HG03460 (cell line): ENCODE measurements at regions not wholly inside any gene's neighbourhood (a gene's known extent, or its start where the extent isn't known, plus 50 kb on each side); places are given as distances from the start of the nearest gene placed in this dataset.

Experiments used
- ATAC-seq: cut with Tn5 transposase; IDR thresholded peaks from one replicate; pipeline ENCODE4 v1.9.1; 2021; ENCODE audit not compliant: unreplicated experiment

DNA sequence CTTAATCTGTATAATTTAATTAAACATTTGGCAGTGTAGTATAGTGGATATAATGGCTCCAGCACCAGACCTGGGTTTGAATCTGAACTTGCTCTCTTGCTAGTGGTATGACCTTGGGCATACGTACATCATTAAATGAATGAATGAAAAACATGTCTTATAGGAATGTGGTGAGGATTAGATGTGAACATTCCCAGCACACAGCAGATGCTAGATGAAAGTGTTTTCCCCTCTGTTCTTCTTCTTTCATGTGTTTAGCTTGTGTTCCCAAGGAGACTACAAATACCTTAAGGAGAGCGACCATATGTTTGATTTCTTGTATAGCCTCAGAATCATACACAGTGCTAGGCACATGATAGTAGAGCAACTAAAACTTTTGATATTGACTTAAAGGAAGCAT lies 56.5 kb downstream of the CT47B1 start:
- ATAC-seq: no peak

DNA sequence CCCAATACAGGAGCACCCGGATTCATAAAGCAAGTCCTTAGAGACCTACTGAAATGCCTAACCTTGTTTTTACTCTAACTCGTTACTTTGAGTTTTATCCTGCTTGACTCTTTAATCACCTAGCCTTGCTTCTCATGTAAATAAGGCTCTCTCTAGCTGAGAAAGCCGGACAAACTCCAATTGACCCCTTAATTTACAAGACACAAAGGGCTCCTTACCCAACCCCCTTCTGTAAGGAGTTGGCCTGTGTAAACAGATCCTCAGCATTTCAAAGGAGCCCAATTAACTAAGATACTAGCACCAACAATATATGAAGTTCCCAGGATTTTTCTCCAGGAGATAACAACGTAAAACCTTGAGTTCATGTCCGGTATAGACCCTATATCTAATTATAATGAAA lies 61.7 kb downstream of the CT47B1 start:
- ATAC-seq: no peak

DNA sequence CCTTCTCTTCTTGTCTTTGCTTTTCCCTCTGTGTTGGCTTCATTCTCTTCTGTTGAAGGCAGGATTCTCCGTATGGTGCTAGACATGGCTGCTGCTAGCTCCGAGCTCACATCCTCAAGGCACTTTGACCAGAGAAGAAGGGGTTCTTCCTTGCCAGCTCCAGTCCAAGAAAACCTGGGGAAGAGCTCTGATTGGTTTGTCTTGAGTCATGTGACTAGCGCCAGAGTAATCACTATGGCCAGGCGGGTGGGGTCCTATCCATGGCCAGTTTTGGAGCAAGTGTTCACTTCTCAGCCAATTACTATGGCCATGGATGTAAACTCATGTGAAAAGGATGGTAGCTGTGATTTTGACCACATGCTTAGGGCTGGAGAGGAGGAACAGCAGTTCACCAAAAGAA lies 74.2 kb downstream of the CT47B1 start:
- ATAC-seq: no peak

DNA sequence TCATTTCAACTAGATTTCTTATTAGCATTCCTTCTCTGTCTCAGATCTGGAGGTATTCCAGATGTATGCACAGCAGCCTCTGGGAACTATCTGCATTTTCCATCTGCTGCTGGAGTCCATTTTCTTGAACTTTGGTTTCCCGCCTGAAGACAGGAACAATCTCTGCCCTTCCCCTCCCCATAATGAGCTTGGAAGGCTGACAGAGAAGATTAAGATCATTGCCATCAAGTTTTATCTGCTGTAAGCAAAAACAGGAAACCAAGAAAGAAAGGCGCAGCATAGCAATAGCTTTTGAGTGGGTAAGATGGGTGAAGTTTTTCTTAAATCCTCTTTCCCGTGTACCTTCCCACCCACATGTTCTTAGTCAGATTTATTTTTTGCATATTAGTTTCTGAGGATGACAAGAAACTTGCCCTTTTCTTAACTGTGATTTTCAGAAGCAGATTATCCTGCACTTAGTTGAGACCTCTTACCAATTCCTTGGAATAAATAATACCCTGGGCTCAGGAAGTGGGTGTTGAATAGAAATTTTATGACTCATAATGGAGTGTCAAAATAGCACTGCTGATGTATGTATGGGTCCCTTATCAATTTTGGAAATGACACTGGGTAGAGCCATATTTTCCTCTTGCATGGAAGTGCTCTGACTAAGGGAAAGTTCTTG lies 78.3 kb downstream of the CT47B1 start:
- no peak for ATAC-seq

DNA sequence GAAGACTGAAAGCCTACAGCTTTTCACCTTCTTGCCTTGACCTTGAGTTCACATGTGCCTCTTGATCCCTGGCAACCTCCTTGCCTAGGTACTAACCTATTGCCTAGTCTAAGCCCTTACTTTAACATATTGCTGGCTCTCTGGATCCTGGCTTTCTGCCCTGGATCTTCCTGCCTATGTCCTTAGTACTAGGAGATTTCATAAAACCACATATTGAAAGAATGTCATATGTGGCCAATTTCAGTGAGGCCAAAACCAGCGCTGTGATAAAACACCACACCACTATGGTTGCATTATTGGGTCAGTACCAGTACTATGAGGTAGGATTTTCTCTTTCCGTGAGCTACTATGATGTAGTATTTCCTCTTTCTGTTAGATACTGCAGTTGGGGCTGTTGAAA lies 80.4 kb downstream of the CT47B1 start:
- ATAC-seq: no peak

DNA sequence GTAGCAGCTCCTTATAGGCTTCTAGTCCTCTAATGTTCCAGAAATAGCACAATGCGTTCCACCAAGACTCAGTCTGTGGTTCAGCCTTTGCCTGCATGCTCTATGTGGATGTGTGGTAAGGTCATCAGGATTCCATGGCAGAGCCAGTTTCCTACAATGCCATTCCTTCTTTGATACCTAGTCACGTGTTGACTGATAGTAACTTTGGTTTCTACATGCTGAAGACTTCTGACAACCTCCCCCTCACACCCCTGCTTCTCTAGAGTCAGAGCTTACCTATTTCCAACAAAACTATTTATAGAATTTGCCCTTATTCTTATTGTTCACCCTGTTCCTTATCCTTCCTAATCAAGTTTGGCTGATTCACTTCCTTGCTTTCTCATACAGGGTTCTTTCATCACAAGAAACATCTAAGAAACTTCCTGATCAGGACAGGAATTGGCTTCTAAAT lies 81.1 kb downstream of the CT47B1 start:
- no peak for ATAC-seq

DNA sequence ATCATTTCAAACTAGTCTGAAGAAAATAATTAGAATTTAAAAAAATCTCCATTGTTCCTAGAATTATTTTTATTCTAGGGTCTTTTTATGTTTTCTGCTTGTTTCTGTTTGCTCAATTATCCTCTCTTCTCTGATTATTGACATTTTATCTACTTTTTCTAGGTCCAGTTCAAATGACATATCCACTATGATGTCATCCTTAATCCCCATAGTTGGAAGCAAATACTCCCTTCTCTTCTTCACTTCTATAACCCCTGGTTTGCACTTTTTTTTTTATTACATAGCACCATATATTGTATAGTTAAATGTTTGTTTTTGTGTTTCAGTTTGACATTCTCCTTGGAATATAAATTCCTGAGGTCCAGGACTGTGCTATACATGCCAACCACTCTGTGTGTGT lies 82.6 kb downstream of the CT47B1 start:
- no peak for ATAC-seq

DNA sequence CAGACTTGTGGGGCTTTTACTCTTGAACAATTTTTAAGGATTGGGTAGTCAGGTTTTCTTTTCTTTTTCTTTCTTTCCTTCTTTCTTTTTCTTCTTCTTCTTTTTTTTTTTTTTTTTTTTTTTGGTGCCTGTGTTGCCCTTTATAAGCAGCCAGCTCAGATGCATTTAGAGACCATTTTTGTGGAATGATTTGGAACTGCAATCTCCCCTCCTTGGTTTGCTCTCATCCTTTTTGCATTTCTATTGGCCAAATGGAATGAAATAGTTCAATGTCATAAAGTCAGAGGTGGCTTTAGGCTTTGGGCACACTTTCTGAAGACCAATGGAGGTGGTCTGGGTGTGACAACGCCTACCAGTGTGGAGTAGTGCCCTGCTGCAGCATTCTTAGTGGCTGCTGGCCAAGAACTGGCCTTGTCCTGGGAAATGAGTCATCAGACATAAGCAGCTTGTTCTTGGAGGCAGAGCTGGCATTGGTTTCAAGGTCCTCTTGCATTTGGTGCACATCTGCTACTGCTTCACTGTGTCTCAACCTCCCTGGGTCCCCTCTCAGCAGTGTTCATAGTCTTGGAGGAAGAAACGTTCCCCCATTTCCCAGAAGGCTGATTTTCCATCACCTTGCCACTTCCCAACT lies 84.5 kb downstream of the CT47B1 start:
- ATAC-seq: no peak

DNA sequence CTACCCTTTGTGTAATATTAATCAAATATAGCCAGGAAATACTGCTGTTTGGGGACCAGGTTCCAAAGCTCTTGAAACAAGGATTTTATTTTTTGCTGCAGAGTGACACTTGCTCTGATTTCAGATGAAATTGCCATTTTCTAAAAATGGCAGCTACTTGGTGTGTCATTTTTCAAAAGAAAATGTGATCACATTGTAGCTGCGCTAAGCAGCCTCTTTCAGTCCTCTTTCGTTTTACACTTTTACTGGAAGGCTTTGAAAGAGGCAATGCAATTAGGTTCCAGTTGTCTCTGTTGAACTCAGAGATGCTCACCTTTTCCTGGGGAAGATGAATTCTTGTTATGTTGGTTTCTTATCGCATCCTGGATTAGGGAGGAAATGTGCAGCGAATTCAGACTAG lies 85.1 kb downstream of the CT47B1 start:
- ATAC-seq: no peak

DNA sequence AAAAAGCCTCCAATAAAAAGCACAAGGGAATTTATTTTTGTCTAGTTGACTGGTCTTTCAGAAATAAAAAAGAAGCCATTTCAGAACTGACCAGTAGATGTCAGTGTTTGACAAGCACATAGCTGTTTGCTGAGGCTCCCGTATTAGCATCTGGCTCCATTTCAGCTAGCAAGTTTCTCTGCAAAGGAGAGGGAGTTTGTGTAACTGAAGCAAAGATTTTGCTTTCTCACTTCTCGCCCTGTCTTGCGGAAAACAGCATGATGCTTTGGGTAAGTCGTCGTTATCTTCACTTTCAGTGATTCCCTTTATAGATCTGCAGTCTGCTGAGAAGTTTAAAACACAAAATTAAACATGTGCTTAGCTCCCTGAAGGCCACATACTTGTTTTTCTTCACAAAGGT lies 85.5 kb downstream of the CT47B1 start:
- ATAC-seq: peak; percentile 67

DNA sequence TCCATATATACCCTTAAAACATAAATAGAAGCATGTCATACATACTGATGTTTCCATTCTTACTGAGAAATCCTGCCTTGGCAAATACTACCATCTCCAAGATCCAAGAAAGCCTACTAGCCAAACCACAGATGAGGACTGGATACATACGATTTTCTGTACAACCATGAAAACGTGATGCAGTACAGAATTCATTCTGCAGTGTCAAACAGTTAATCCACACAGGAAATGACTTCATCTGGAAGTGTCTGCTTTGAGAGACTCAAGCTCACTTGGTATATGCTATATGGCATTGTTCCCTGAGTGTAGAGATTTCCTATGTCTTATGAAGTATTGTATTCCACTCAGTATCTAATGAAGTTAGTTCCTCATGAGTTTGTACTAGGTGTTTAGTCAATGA lies 94.3 kb downstream of the CT47B1 start:
- no peak for ATAC-seq

DNA sequence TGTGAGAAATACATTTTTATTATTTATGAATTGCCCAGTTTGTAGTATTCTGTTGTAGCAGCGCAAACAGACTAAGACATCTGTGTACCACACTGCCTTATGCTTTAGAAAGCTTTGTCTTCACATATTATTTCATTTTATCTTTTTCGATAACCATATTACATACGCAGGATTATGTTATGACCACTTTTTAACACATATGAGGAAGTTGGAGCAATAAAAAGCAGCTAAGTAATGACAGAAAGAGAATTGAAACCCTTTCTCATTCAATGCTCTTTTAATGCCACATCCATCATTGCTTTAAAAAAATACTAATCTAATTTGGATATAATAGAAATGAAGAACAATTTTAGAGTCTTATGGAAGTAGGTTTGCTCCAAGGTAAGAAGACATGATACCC lies 99.7 kb downstream of the CT47B1 start:
- ATAC-seq: no peak

DNA sequence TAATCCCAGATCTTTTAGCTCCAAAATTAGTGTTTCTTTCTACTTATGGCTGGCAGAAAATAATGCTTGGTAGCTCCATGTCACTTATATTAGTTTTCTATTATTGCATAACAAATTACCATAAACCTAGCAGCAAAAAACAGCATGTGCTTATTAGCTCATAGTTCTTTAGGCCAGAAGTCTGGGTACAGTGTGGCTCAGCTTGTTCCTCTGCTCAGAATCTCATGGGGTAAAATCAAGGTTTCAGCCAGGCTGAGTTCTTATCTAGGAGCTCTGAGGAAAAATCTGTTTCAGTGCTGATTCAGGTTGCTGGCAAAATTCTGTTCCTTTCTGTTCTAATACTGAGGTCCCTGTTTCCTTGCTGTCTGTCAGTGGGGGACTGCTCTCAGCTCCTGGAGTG lies 101.1 kb downstream of the CT47B1 start:
- no peak for ATAC-seq

DNA sequence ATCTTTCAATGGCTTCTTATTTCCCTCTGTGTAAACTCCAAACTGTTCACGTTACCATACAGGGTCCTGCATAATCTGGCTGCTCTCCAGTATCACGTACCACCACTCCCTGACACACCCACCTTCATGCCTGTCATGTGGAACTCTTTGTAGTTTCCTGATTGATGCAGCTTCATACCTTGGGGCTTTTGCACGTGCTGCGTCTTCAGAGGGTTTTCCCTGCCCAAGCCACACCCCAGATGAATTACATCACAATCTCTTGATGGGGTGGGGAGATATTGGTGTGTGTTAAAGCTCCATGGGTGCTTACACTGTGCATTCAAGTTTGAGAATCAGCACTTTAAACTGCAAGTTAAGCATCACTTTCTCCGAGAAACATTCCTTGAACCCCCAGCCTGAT lies 101.9 kb downstream of the CT47B1 start:
- no peak for ATAC-seq

DNA sequence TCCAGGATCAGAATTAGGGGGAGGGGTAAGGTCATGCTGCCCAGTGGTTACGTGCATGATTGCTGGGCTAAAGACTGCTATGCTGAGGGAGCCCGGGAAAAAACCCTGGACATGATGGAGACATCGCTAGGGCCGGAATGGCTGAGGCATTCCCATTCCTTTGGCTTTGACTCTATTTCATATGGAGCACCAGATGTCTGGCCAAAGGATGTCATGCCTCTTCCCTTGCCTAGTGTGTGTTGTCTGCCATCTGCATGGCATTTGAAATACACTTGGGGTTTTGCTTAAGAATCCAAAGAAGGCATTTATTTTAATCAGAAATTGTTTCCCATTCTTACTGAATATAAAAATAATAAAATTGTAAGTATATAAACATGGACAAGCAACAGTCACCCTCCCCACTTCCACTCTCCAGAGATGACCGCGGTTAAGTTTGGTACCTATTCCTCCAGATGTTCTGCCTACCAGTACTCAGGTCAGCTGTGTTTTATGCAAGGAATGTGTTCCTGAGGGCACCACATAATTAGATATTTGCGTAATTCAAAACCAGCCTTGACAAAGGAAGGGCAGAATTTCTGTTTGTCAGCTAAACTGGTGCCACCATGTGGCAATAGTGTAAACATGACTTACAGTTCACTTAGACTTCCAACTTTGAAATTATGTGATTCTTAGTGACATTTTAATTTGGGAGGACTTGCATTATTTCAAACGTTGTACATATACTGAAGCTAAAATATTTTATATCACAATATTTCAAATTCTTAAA lies 105.9 kb downstream of the CT47B1 start:
- ATAC-seq: no peak

DNA sequence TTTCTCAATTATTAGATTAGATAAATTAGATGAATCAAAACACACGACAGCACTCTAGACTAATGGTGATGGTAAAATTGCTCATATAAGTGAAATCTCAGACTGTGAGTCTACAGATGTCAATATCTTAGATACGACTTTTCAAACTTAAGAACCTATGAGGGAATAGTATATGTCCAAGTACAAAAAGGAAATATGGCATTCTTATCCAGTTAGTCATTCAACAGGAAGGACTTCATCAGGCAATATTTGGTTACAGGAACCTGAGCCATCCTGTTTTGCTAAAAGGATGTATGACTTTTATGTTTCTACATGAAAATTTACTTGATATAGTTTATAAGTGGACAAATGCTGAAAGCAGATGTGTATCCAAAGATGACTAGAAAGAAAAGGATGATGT lies 107.0 kb downstream of the CT47B1 start:
- ATAC-seq: no peak

DNA sequence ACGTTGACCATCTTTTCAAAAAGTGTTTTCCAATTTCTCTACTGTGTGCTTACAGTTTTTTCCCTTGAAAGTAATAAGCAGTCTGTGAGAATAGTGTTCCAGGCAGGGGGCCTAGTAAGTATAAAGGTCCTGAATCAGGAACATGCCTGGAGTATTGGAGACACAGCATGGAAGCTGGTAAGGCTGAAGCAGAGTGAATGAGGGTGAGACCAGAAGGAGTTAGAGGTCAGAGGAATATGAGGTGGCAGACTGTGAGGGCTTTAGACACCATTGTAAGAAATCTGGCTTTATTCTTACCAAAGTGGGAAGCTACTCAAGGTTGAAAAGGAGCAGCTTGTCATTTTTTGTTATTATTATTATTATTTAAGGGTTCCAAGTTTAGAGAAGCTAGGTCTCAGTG lies 107.4 kb downstream of the CT47B1 start:
- no peak for ATAC-seq

DNA sequence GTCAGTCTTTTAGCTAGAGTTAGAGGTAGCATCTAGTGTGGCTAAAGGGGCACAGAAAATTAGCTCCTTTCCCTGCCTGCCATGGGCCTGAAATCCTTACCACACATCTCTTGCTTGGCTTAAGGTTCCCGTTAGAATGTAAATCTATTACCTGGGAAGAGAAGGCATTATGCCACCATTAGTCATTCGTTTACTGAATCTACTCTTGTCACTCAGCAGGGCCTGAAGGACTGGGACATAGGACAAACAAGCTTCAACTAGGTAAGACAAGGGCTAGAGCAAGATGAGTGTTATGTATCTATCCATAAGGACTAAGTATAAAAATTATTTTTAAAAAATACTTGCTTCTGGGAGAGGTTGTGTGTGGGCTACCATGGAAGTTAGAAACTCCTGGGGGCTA lies 112.4 kb downstream of the CT47B1 start:
- no peak for ATAC-seq

DNA sequence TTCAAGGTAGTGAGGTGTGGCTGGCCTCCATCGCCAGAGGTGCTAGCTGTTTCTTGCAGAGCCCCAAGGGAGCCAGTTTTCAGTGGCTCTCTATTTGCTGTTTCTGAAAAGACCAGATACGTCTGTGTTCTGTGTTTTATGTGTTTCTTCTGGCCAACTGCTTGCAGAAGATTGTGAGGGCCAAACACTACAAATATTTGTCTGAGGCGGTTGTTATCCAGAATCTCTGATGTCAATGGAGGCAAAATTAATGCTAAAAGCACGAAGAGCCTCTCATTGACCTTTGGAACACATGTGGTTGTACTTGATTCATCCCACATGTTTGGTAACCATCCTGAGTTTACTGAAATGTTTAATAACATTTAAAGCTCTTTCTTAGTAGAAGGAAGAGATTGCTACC lies 113.9 kb downstream of the CT47B1 start:
- ATAC-seq: no peak

DNA sequence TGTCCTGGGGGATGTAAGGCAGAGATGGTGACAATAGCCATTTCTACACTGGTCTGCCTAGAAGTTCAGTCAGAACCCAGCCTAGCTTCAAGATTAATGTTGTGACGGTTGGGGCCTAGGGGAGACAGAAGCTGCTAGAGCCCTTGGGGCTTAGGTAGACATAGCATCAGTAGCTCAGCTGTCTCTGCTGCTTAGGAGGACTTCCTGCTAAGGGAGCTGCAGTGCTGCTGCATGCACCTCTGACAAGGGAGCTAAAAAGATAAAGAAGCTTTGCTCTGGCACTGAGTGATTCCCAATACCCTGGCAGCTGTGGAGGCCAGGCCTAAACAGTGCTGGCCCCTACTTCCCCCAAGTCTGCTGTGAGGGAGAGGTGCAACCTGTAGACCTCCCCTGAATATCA lies 116.0 kb downstream of the CT47B1 start:
- ATAC-seq: no peak

DNA sequence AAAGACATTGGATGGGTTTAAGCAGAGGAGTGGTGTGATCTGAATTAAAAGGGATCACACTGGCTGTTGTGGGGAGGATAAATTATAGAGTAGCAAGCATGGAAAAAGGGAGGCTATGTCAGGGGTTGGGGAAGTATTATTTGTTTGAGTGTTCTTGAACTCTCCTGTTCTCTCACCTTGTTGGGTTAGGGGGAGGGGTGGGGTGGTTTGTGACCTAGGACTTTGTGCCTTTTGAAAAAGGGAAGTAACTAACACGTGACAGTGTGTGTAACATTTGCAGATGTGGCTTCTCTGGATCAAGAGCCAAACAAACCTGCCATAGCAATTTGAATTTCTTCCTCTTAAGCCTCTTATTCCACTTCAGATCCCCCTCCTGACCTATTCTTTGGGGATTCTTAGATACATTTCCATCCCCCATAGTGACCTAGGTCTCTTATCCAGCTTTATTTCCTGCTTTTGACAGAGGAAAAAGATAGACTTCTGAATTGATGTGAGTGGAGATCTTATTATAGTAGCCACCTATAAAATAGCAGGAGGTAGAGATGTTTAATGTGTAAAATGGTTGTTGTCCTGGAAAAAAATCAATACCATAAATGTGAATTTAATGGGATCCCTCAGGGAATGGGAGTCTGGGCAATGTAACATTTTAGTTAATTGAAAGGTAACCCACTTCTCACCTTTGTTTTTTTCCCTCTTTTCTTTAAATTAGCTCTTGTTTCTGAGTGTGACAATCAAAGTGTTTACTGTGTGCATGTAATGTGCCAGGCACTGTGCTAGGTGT lies 120.4 kb downstream of the CT47B1 start:
- peak; percentile 60 for ATAC-seq
